ENCODE measurements at regions not wholly inside any gene's neighbourhood (a gene's known extent, or its start where the extent isn't known, plus 50 kb on each side); places are given as distances from the start of the nearest gene placed in this dataset.

- no peak for DNase-seq
Observed at GRCh38 chr11:90895850-90896249, 673.0 kb upstream of the CHORDC1 start.

DNA sequence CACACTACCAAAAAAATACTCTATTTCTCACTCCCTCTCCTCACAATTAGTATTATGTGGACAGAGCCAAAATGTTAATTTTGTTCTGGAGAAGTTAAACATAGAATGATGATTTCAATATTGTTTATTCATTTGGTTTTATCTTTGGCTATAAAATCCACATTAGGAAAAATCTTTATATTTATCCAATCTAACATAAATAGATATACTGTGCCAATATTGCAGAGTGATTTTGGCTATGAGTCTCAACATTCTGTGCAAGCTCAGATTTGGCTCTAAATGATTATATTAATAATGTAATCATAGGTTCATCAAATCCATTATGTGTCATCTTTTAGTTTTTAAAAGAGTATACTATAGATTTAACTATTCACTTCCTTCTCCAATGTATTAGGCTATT lies 667.5 kb upstream of the CHORDC1 start:
- DNase-seq, result no peak

- no peak for DNase-seq
Observed at GRCh38 chr11:90884181-90884580, 661.3 kb upstream of the CHORDC1 start.

GRCh38 chr11:90874986-90875385 lies 652.1 kb upstream of the CHORDC1 start:
- no peak for DNase-seq

- no peak for DNase-seq
Observed at GRCh38 chr11:90874281-90874680, 651.4 kb upstream of the CHORDC1 start.

- no peak for DNase-seq
Observed at GRCh38 chr11:90867416-90867815, 644.6 kb upstream of the CHORDC1 start.

- DNase-seq, result no peak
Observed at GRCh38 chr11:90856790-90857189, 633.9 kb upstream of the CHORDC1 start.

DNA sequence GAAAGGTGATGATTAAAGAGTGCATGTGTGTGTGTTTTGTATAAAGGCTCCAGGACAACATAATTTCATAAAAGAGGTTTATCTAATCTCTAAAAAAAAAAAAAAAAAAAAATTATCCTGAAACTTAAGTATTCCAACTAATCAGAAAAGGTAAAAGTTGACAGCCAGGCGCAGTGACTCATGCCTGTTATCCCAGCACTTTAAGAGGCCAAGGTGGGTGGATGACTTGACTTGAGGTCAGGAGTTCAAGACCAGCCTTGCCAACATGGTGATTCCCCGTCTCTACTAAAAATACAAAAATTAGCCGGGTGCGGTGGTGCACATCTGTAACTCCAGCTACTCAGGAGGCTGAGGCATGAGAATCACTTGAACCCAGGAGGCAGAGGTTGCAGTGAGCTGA lies 632.7 kb upstream of the CHORDC1 start:
- DNase-seq, result no peak

DNA sequence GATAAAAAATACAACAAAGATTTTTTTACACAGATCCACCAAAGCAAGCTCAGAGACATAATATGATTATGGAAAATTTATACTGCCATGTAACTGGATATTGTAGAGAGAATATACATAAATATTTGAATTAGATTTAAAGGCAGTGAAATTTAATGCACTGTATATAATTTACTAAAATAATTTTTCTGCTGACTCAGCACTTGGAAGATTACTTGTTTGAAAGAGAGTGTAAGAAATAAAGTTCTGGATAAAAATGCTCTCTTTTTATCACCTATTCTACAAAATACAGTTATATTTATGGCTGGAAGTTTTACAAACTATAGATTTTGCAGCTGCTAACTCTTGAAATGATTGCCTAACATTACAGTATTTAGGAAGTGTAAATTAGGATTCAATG lies 628.3 kb upstream of the CHORDC1 start:
- DNase-seq, result no peak

- no peak for DNase-seq
Observed at GRCh38 chr11:90849312-90849711, 626.5 kb upstream of the CHORDC1 start.

DNA sequence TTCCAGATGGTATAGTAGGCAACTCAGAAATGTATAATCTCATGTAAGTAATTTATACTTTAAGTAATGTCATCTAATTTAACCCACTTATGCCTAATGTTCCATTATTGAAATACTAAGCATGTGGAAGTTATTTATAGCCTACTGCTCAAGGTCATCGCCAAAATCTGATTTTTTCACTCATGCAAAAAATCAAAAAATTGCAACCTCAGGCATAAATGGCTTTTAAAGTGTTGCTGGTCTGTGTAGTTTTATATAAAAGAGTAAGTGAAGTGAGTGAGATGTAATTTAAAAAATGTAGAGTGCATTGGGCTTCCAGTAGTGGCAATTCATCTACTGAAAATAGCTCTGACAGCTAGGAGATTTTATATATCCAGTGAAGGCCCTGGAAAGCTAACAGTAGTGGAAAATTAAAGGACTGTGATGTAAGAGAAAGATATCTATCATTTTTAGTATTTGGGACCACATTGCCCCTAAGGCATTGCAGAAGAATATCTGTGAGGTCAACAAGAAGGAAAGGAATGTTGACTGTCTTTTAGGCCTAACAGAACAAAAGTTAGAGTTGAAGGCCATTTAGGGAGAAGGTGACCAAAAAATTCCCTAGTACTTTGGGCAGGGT lies 624.5 kb upstream of the CHORDC1 start:
- DNase-seq, result no peak

GRCh38 chr11:90846628-90847027 lies 623.8 kb upstream of the CHORDC1 start:
- DNase-seq, result no peak

- DNase-seq, result no peak
Observed at GRCh38 chr11:90845799-90846198, 623.0 kb upstream of the CHORDC1 start.

DNA sequence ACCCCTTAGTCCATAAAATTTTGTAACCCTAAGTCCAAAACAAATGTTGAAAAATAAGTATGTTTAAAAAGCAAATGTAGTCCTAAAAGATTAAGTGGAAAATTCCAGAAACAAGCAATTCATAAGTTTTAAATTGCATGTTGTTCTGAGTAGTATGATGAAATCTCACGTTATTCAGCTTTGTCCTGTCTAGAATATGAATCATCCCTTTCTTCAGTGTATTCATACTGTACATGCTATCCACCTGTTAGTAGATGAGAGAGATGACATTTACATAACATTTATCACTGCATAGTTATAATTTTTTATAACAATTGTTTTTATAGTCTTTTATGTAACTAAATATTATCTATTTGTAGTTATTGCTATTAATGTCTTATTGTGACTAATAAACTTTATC lies 622.3 kb upstream of the CHORDC1 start:
- no peak for DNase-seq

- no peak for DNase-seq
Observed at GRCh38 chr11:90844041-90844440, 621.2 kb upstream of the CHORDC1 start.

DNA sequence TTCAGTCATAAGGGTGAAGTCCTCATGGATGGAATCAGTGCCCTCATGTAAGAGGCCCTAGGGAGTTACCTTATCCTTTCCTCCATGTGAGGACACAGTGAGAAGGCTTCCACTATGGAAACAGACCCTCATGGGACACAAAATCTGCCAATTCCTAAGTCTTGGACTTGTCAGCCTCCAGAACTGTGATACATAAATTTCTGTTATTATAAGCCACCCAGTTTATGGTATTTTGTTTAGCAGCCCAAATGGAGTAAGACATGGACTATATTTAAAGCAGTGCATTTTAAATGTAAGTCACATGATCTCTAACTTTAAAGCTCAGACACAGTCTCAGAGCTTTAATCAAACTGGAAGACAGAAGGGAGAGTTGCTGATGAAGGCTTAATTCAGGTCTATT lies 619.8 kb upstream of the CHORDC1 start:
- DNase-seq, result no peak

GRCh38 chr11:90840071-90840470 lies 617.2 kb upstream of the CHORDC1 start:
- no peak for DNase-seq

GRCh38 chr11:90836031-90836430 lies 613.2 kb upstream of the CHORDC1 start:
- no peak for DNase-seq

DNA sequence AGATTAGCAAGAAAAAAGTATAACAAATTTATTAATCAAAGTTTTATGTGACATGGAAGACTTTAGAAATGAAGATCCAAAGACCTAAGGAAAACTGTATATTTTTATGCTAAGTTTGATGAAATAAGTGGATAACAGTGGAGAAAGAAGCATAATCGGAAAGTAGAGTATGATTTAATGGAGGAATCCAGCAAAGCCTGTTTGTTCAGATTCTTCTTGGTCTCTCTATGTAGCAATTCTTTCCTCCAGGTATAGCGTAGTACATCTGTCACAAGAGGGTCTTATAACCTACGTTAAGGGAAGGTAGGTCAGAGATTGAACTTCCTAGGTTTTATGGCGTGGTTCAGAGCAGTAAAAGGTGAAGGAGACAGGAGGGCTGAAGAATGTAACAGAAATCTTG lies 600.6 kb upstream of the CHORDC1 start:
- DNase-seq, result no peak

DNA sequence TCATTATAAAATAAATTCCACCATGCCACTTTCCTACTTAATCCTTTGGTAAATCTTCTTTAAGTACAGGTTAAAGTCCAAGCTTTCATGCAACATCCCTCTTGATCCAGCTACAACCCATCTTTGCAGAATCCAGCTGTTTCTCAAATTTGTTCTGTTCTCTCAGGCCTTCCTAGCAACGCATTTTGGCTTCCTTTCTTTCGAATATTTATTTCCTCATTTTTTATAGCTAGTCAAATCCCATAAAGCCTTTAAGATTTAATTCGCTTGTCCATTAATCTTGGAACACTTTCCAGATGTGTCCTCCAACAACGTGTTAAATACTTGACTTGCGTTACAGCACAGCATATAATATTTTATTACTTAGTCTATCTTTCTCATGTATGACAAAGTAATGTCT lies 600.1 kb upstream of the CHORDC1 start:
- DNase-seq, result no peak

DNA sequence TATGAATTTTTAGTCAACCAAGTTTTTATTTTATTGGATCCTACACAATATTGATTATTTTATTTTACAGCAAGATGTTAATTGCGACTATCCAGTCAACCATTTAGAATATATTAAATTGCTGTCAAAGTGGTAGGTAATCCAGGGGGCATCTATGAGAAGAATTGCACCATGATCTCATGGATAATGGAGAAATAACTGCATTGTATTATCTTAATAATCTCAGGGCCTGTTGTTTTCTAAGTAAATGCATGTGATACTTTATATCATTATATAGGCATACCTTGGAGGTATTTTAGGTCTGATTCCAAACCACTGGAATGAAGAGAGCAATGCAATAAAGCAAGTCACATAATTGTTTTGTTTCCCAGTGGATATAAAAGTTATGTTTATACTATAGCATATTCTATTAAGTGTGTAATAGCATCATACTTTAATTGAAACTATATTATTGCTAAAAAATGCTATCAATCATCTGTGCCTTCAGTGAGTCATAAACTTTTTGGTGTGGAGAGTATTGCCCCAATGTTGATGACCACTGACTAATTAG lies 595.4 kb upstream of the CHORDC1 start:
- DNase-seq, result no peak

- DNase-seq, result no peak
Observed at GRCh38 chr11:90809581-90809980, 586.7 kb upstream of the CHORDC1 start.

GRCh38 chr11:90805172-90805571 lies 582.3 kb upstream of the CHORDC1 start:
- no peak for DNase-seq

DNA sequence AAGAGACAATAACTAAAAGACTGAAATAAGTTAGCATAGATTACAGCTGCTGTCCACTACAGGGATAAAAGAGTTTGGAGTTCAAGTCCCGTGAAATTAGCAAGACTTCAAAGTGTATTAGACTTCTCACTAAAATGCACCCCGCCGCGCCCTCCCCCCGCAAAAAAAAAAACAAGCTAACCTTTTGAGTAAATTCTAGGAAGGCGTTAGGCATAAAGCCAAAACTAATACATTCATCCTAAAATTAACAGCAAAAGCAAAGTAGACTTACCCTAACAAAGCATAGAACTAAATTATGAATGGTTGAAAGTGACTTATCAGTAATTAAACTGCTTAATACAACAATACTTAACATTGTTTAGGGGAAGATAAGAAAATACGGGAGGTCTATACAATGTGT lies 581.0 kb upstream of the CHORDC1 start:
- DNase-seq, result no peak

- DNase-seq, result no peak
Observed at GRCh38 chr11:90803366-90803765, 580.5 kb upstream of the CHORDC1 start.

All from NCI-H1417 treated with DMSO at 0.1 percent for 48 hours (cell line).